GM19193 (cell line): ENCODE measurements at regions not wholly inside any gene's neighbourhood (a gene's known extent, or its start where the extent isn't known, plus 50 kb on each side); places are given as distances from the start of the nearest gene placed in this dataset.

Source experiments
- POLR2A ChIP-seq: IDR thresholded peaks from 4 replicates; pipeline ENCODE4 v1.6.1; 2011; ENCODE audit not compliant: insufficient read depth, insufficient read length; ENCODE audit errors: extremely low read depth

- TF ChIP-seq POLR2A, result no peak
These were observed 196.0 kb upstream of the TOPAZ1 start for GRCh38 chr3:44045476-44046275.

GRCh38 chr3:44047796-44048195 is 193.9 kb upstream of the TOPAZ1 start:
- no peak for TF ChIP-seq POLR2A

GRCh38 chr3:44048196-44048924 is 193.3 kb upstream of the TOPAZ1 start:
- no peak for TF ChIP-seq POLR2A

GRCh38 chr3:44048949-44049348 is 192.7 kb upstream of the TOPAZ1 start:
- TF ChIP-seq POLR2A, result no peak

- no peak for TF ChIP-seq POLR2A
These were observed 191.6 kb upstream of the TOPAZ1 start for GRCh38 chr3:44050101-44050500.

- no peak for TF ChIP-seq POLR2A
These were observed 190.8 kb upstream of the TOPAZ1 start for GRCh38 chr3:44050867-44051266.

- no peak for TF ChIP-seq POLR2A
These were observed 185.7 kb upstream of the TOPAZ1 start for GRCh38 chr3:44055951-44056350.

GRCh38 chr3:44056446-44057240 is 185.0 kb upstream of the TOPAZ1 start:
- no peak for TF ChIP-seq POLR2A

- TF ChIP-seq POLR2A, result peak; percentile 24
These were observed 183.4 kb upstream of the TOPAZ1 start for GRCh38 chr3:44058022-44058867.

- no peak for TF ChIP-seq POLR2A
These were observed 182.8 kb upstream of the TOPAZ1 start for GRCh38 chr3:44058868-44059203.

- no peak for TF ChIP-seq POLR2A
These were observed 181.5 kb upstream of the TOPAZ1 start for GRCh38 chr3:44060164-44060563.

GRCh38 chr3:44061268-44061667 is 180.4 kb upstream of the TOPAZ1 start:
- no peak for TF ChIP-seq POLR2A

GRCh38 chr3:44061961-44062360 is 179.7 kb upstream of the TOPAZ1 start:
- no peak for TF ChIP-seq POLR2A

GRCh38 chr3:44065311-44066094 is 176.2 kb upstream of the TOPAZ1 start:
- TF ChIP-seq POLR2A, result no peak
